ENCODE measurements at regions not wholly inside any gene's neighbourhood (a gene's known extent, or its start where the extent isn't known, plus 50 kb on each side); places are given as distances from the start of the nearest gene placed in this dataset.

DNA sequence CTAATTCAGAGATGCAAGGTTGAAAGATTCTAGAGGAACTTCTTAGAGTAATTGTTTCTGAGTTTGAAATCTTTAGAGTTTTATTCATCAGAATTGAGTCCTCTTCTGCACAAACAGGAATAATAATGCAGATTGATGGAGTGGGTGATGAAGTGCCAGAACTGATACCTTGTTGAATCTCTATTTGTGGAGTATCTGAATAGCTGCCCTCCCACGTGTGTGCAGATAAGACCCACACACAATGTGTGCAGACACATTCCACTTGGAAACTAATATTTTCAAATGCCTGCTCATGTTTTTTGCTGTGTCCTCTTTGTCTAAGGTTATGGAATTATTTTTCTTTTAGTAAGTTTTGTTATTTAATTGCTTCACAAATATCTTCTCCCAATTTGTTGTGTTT is 1167.8 kb upstream of the MAP3K7 start:
- H3K4me3 Mint-ChIP-seq (ENCODE audit: unreplicated experiment), result no peak overlapping the region
- H3K9me3 Mint-ChIP-seq (ENCODE audit: unreplicated experiment), result no peaks in the 10 kb centered on the region
- no peaks in the 10 kb centered on the region for H3K27me3 Mint-ChIP-seq (ENCODE audit: unreplicated experiment)
- H3K4me1 Mint-ChIP-seq (ENCODE audit: unreplicated experiment), result no peaks in the 10 kb centered on the region
- no peaks in the 10 kb centered on the region for H3K36me3 Mint-ChIP-seq (ENCODE audit: unreplicated experiment)
- H3K27ac Mint-ChIP-seq (ENCODE audit: unreplicated experiment), result no peak overlapping the region
- TF ChIP-seq, protein P1, sequence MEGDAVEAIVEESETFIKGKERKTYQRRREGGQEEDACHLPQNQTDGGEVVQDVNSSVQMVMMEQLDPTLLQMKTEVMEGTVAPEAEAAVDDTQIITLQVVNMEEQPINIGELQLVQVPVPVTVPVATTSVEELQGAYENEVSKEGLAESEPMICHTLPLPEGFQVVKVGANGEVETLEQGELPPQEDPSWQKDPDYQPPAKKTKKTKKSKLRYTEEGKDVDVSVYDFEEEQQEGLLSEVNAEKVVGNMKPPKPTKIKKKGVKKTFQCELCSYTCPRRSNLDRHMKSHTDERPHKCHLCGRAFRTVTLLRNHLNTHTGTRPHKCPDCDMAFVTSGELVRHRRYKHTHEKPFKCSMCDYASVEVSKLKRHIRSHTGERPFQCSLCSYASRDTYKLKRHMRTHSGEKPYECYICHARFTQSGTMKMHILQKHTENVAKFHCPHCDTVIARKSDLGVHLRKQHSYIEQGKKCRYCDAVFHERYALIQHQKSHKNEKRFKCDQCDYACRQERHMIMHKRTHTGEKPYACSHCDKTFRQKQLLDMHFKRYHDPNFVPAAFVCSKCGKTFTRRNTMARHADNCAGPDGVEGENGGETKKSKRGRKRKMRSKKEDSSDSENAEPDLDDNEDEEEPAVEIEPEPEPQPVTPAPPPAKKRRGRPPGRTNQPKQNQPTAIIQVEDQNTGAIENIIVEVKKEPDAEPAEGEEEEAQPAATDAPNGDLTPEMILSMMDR (IDR thresholded peaks at IDR 0.05), result no peak
- no peak for DNase-seq (ENCODE audit: extremely low spot score, unreplicated experiment)

DNA sequence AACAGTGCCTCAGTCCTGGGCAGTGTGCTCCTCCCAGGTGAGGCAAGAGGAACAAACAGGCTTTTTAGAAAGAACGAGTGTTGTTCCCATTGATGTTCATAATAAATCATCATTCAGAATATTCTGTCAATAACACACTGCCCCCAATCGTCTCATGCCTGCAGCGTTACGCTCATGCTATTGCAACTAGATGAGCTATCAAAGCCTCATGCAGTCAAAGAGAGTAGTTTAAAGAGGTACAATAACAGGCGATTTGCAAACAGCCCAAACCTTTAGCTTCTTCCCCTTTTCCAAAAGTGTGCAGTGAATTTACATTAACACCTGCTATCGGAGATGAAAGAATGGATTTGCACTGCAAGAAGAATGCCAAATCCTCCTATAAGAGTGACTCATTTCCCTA is 1164.7 kb upstream of the MAP3K7 start:
- Mint-ChIP-seq H3K4me3 (ENCODE audit: unreplicated experiment) (no peak overlapping the region), H3K27ac (ENCODE audit: unreplicated experiment) (no peak overlapping the region), H3K27me3 (ENCODE audit: unreplicated experiment) (no peaks in the 10 kb centered on the region), H3K36me3 (ENCODE audit: unreplicated experiment) (no peaks in the 10 kb centered on the region), H3K9me3 (ENCODE audit: unreplicated experiment) (no peaks in the 10 kb centered on the region), H3K4me1 (ENCODE audit: unreplicated experiment) (no peaks in the 10 kb centered on the region)
- TF ChIP-seq, protein P1 (IDR thresholded peaks at IDR 0.05), result no peak
- DNase-seq (ENCODE audit: extremely low spot score, unreplicated experiment), result no peak

DNA sequence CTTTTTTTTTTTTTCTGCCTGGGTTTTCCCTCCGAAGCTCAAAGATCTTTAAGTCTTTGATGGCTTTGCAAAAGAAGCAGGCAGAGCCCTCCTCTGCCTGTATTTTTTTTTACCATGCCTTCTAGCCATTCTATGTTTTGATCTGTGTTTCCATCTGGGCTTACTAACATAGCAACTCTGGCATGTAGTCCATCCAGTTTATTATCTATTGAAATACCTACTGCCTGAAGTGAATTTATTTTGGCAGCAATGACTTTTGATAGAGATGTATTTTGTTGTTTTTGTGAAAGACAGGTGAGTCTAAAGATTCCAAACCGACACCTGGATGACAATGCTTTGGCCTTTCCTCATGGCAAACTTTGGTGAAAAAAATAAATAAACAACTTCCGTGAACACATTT is 1157.7 kb upstream of the MAP3K7 start:
- no peak for DNase-seq (ENCODE audit: extremely low spot score, unreplicated experiment)
- peaks cover 3% of the 10 kb centered on the region for H3K4me1 Mint-ChIP-seq (ENCODE audit: unreplicated experiment)
- TF ChIP-seq, protein P1 (IDR thresholded peaks at IDR 0.05), result no peak
- no peak overlapping the region for H3K27ac Mint-ChIP-seq (ENCODE audit: unreplicated experiment)
- H3K36me3 Mint-ChIP-seq (ENCODE audit: unreplicated experiment), result no peaks in the 10 kb centered on the region
- no peaks in the 10 kb centered on the region for H3K27me3 Mint-ChIP-seq (ENCODE audit: unreplicated experiment)
- no peak overlapping the region for H3K4me3 Mint-ChIP-seq (ENCODE audit: unreplicated experiment)
- H3K9me3 Mint-ChIP-seq (ENCODE audit: unreplicated experiment), result no peaks in the 10 kb centered on the region

DNA sequence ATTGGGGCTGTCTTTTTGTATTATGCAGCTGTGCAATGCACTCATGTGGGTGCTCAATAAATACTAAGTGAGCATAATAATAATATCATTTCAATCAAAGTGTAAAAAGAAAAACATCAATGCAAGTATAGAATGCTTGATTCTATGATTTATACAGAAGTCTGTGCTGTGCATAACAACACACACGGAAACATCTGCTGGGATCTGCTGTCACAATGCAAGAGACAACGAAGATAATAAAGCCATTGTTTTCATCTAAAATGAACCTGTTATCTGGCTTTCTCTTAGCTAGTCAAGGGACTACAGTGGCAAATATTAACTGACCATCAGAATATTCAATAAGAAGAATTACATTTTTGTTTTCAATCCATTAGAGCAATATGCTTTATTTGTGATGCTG is 1156.9 kb upstream of the MAP3K7 start:
- no peak for DNase-seq (ENCODE audit: extremely low spot score, unreplicated experiment)
- peaks cover 3% of the 10 kb centered on the region for H3K4me1 Mint-ChIP-seq (ENCODE audit: unreplicated experiment)
- no peaks in the 10 kb centered on the region for H3K36me3 Mint-ChIP-seq (ENCODE audit: unreplicated experiment)
- H3K4me3 Mint-ChIP-seq (ENCODE audit: unreplicated experiment), result no peak overlapping the region
- H3K27ac Mint-ChIP-seq (ENCODE audit: unreplicated experiment), result no peak overlapping the region
- no peaks in the 10 kb centered on the region for H3K27me3 Mint-ChIP-seq (ENCODE audit: unreplicated experiment)
- TF ChIP-seq, protein P1 (IDR thresholded peaks at IDR 0.05), result no peak
- no peaks in the 10 kb centered on the region for H3K9me3 Mint-ChIP-seq (ENCODE audit: unreplicated experiment)

DNA sequence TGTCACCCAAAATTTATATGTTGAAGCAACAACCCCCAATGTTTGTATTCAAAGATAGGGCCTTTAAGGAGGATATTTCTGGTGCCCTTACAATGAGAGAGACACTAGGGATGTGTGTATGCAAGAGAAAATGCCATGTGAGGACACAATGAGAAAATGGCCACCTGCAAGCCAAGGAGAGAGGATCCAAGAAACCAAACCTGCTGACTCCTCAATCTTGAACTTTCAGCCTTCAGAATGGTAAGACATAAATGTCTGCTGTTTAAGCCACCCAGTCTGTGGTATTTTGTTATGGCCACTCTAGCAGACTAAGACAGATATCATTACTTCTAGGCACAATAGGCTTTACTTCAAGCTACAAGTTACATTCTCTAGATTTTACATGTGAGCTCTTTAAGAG is 1145.1 kb upstream of the MAP3K7 start:
- Mint-ChIP-seq H3K4me3 (ENCODE audit: unreplicated experiment) (no peak overlapping the region), H3K4me1 (ENCODE audit: unreplicated experiment) (no peaks in the 10 kb centered on the region), H3K9me3 (ENCODE audit: unreplicated experiment) (peaks cover 4% of the 10 kb centered on the region), H3K27ac (ENCODE audit: unreplicated experiment) (no peak overlapping the region), H3K27me3 (ENCODE audit: unreplicated experiment) (no peaks in the 10 kb centered on the region), H3K36me3 (ENCODE audit: unreplicated experiment) (peaks cover 2% of the 10 kb centered on the region)
- TF ChIP-seq, protein P1 (IDR thresholded peaks at IDR 0.05), result no peak
- no peak for DNase-seq (ENCODE audit: extremely low spot score, unreplicated experiment)

Data from osteocyte (in vitro differentiated cells).